SKM-1 treated with dmso at 0.1 percent for 144 hours (cell line): ENCODE measurements at regions not wholly inside any gene's neighbourhood (a gene's known extent, or its start where the extent isn't known, plus 50 kb on each side); places are given as distances from the start of the nearest gene placed in this dataset.

Source experiments
- DNase-seq: peaks from one replicate; lab custom pipeline; 2025; ENCODE audit not compliant: unreplicated experiment; lab: John Stamatoyannopoulos, UW

- DNase-seq: no peak
These were observed 178.7 kb upstream of the TNFAIP3 start for GRCh38 chr6:137688230-137688971.

GRCh38 chr6:137689377-137689776 is 177.7 kb upstream of the TNFAIP3 start:
- DNase-seq: no peak

GRCh38 chr6:137690034-137690433 is 177.0 kb upstream of the TNFAIP3 start:
- no peak for DNase-seq

- no peak for DNase-seq
These were observed 176.3 kb upstream of the TNFAIP3 start for GRCh38 chr6:137690721-137691120.

- DNase-seq: no peak
These were observed 174.8 kb upstream of the TNFAIP3 start for GRCh38 chr6:137692308-137692707.

GRCh38 chr6:137692806-137693205 is 174.3 kb upstream of the TNFAIP3 start:
- no peak for DNase-seq

GRCh38 chr6:137693711-137694110 is 173.3 kb upstream of the TNFAIP3 start:
- no peak for DNase-seq

- no peak for DNase-seq
These were observed 170.3 kb upstream of the TNFAIP3 start for GRCh38 chr6:137696765-137697164.

- no peak for DNase-seq
These were observed 169.7 kb upstream of the TNFAIP3 start for GRCh38 chr6:137697267-137697938.

GRCh38 chr6:137698636-137699030 is 168.4 kb upstream of the TNFAIP3 start:
- DNase-seq: peak; percentile 86

GRCh38 chr6:137699031-137699683 is 167.9 kb upstream of the TNFAIP3 start:
- peak; percentile 73 for DNase-seq

GRCh38 chr6:137700161-137700560 is 166.9 kb upstream of the TNFAIP3 start:
- DNase-seq: no peak

- no peak for DNase-seq
These were observed 166.1 kb upstream of the TNFAIP3 start for GRCh38 chr6:137700751-137701477.

GRCh38 chr6:137701942-137702341 is 165.1 kb upstream of the TNFAIP3 start:
- no peak for DNase-seq

GRCh38 chr6:137702791-137703424 is 164.2 kb upstream of the TNFAIP3 start:
- no peak for DNase-seq

GRCh38 chr6:137704802-137705159 is 162.3 kb upstream of the TNFAIP3 start:
- no peak for DNase-seq

- peak; percentile 45 for DNase-seq
These were observed 161.6 kb upstream of the TNFAIP3 start for GRCh38 chr6:137705160-137706082.

- no peak for DNase-seq
These were observed 160.8 kb upstream of the TNFAIP3 start for GRCh38 chr6:137706083-137706750.

- DNase-seq: no peak
These were observed 159.9 kb upstream of the TNFAIP3 start for GRCh38 chr6:137707038-137707589.
